Fibroblast of skin of abdomen (primary cell): ENCODE measurements at regions not wholly inside any gene's neighbourhood (a gene's known extent, or its start where the extent isn't known, plus 50 kb on each side); places are given as distances from the start of the nearest gene placed in this dataset.
A peak's percentile ranks its signal among the peaks of the same experiment; 100 is the strongest.

ENCODE experiments used
- DNase-seq: peaks from one replicate; pipeline ENCODE4 v3.0.0-alpha.2; 2013

DNA sequence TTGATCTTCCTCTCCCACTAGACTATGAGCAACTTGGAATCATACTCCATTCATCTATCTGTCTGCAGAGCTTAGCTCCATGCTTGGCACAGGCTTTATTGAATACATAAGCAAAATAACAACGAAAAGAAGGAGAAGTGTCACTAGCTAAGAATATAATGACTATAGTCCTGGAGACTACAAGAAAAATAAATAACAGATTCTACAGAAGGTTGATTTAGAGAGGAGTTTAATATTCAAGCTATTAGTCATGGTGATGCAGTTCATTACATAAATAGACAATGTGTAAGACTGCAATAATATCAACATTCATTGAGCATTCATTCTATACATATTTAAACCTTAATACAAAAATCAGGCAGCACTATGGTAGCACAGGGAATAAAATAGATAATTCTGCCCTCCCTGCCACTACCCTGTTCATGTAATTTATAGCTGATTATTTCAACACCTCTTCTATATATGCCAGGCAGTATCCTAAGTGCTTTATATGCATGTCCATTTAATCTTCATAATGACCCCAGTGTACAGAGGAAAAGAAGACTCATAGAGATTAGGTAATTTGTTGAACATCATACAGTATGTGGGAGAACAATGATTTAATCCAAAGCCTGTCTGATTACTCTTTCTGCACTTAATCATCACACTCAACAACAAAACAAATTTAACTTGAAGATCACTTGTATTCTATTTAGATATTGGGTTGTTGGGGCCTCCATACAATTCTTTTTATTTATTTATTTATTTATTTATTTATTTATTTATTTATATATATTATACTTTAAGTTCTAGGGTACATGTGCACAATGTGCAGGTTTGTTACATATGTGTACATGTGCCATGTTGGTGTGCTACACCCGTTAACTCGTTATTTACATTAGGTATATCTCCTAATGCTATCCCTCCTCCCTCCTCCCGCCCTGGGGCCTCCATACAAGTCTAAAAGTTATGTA, 165.3 kb downstream of the RNF152 start:
- peak; percentile 58 for DNase-seq

GRCh38 chr18:61724532-61724931, 168.3 kb downstream of the RNF152 start:
- DNase-seq: no peak

- DNase-seq: no peak
Measured at GRCh38 chr18:61722247-61722646, 170.6 kb downstream of the RNF152 start.

DNA sequence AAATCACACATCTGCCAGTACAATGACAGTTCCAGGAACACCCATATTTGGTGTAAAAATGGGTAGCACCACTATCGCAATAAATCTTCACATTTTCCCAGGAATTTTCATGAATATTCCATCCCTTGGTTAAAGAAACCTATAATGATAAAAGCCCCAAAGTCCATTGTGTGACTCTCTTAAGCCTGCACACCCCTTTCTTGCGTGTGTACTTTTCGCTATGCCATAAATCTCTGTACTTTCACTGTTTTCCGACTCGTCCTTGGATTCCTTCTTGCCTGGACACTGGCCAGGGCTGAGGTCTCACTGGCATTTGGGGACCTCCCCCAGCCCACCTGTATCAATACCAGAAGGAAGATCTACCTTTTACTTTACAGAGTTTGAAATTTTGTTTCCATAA, 172.3 kb downstream of the RNF152 start:
- no peak for DNase-seq

GRCh38 chr18:61719671-61720070, 173.1 kb downstream of the RNF152 start:
- no peak for DNase-seq

DNA sequence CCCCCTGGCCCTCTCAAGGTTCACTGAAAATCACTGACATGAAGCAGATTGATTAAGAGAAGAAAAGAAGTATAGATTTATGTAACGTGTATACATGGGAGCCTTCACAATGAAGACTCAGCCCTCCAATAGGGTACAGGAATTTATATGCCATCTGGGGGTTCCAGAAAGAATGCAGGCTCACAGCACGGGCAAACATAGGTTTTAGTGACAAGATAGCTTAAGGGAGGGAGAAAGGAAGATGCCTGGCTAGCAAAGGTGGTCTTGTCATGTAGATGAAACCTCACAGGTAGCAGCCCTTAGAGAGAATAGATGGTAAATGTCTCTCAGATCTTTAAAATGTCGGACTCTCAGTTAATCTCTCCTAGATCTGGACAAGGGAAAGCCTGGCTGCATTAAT, 173.9 kb downstream of the RNF152 start:
- no peak for DNase-seq

DNA sequence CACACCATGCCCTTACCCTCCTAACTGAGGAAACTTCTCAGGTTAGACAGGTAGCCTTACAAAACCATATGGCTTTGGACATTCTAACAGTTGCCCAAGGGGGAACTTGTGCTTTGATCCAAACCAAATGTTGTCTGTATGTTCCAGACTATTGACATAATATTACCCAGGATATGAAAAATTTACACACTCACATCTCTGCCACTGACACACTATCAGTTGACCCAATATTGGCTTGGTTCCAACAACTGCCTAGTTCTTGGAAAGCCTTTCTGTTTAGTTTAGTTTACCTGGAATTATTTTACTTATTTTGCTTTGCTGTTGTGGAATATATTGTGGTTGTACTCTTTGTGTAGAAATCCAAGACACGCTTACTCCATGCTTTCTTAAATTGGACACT, 178.4 kb downstream of the RNF152 start:
- no peak for DNase-seq

DNA sequence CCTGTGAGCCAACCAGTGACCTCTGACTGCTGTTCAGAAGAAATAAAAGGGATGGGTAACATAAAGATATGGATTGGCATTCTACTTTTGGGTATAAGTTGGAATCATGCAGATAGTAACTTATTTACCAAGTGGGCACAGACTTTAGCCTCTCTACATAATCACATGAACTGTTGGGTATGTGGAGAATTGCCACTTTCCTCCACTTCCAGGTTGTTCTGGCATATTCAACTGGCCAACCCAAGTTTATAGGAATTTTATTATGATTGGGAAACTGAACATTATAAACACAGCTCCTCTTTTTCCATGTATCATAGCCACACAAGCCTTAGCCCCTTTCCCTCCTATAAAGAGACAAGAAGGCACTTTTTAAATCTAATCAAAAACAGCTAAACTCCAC, 179.3 kb downstream of the RNF152 start:
- DNase-seq: no peak

DNA sequence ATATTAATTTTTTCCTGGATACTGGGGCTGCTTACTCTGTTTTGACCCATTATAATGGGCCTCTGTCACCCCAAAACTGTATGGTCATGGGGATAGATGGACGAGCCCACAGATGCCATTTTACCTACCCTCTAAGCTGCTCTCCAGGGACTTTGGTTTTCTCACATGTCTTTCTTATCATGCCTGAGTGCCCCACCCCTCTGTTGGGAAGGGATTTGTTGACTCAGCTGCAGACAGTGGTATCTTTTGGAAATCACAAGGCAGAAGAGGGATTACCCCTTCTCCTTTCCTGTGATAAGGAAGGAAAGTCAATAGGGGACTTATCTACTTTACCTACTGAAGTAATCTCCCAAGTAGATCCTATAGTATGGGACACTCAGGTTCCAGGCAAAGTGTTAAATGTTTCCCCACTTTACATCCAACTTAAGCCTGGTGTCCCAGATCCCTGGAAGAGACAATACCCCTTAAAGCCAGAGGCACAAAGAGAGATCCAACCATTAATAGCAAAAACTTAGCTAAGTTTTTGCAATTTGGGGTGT, 182.7 kb downstream of the RNF152 start:
- no peak for DNase-seq

DNA sequence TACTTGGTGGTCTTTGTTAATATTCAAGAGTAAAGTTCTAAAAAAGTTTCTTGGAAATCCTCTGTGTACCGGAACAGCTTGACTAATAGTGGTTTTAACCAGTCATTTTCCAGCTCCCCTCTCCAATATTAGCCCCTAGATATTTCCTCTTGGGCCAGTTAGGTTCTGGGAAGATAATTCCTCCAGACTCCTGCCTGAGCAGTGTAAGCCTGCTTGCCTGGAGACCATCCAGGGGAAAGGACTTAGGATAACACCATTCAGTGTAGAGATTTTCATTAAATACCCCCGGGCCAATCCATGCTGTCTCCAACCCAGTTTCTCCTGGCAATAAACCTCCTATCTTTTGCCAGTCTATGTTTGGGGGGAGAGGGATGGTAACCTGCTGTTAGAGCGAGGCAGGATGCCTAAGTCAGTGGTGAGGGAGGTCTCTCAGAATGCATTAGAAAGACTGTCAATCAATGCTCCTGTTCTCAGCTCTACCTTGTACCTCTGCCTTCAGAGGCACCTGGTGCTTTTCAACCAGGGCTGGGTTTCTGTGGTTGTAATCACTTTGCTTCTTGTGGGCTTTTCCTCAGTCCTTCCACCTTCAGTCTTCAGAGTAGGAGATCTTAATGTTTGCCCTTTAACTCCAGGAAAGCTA, 186.4 kb downstream of the RNF152 start:
- DNase-seq: no peak

GRCh38 chr18:61703508-61703907, 189.3 kb downstream of the RNF152 start:
- DNase-seq: peak; percentile 47

DNA sequence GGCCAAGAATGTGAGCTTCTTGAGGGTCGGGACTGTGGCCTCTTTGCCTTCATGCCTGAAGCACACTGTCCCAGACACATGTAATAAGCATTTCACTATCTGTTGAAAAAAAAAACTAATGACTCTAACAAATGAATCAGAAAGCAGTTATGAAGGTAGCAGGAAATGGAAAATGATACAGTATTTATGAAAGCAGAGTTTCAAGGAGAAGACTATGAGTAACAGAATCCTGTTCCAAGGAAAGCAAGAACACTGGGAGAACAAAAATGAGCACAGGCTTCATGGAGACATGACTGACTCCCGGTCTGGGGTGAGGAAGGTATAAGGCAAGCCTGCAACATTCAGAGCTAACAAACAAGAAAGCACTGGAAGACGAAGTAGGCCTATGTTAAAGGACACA, 190.8 kb downstream of the RNF152 start:
- DNase-seq: peak; percentile 66

DNA sequence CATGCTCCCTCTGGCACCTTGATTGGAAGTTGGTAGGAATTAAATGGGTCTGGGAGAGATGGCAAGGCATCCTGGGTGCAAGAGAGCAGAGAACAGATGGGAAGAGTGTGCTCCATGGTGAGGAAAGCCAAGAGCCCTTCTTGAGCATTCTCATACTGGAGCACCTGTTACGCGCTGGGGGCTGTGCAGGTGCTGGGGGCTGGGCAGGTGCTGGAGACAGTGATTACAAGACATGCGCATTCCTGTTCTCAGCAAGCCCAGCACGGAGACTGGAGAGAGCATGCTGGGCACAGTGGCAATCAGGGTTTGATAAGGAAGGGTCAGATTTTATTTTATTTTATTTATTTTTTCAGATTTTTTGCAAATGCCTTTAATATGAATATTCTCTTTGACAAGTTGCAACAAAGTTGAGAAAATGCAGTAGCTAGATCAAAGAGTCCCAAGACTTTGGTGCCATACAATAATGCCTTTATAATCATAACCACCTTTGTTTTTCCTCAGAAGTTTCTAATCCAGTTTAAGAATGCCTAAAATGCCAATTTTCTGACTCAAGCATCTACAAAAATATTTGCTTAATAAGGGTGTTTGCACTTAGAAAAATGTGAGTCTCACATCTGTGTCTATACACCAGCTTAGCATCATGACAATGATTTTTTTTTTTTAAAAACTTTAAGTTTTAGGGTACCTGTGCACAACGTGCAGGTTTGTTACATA, 193.3 kb downstream of the RNF152 start:
- DNase-seq: peak; percentile 37

DNA sequence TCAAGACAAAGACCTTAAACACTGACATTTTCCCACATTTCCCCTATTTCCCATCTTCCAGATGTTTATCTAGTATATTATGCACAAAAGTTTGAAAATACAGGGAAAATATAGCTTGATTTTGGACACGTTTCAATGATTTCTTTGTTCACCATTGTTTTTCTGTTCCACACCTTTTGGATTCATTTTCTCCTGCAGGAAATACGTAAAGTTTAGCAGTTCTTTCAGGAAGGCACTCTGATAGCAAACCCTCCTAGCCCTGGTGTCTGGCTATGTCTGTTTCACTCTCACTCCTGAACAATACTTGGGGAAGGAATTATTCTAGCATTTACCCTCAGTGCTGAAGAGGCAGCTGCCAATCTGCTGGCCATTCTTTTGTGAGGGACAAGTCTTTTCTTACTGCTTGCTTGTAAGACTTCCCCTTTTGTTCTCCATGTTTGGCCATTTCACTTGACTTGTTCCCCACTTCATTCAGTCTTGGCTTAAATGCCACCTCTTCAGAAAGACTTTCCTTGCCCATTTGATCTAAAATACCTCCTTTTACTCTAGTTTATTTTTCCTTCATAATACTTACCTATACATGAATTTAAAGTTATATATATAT, 195.4 kb downstream of the RNF152 start:
- no peak for DNase-seq

DNA sequence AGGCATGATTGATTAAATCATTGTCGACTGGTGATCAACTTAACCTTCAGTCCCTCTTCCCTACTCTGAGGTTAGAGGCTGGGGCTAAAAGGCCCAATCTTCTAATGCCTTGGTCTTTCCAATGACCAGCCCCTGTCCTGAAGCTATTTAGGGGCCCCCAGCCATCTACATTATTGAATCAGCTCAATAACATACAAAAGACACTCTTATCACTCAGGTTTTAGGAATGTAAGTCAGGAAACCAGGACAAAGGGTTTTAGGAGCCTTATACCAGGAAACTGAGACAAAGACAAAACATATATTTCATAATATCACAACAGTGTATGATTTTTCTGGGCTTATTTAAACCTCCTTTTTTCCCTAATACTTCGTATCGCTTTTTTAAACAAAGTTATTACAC, 198.6 kb downstream of the RNF152 start:
- DNase-seq: peak; percentile 9

- no peak for DNase-seq
Measured at GRCh38 chr18:61690418-61691138, 202.2 kb downstream of the RNF152 start.

GRCh38 chr18:61687317-61687716, 205.5 kb downstream of the RNF152 start:
- DNase-seq: no peak

DNA sequence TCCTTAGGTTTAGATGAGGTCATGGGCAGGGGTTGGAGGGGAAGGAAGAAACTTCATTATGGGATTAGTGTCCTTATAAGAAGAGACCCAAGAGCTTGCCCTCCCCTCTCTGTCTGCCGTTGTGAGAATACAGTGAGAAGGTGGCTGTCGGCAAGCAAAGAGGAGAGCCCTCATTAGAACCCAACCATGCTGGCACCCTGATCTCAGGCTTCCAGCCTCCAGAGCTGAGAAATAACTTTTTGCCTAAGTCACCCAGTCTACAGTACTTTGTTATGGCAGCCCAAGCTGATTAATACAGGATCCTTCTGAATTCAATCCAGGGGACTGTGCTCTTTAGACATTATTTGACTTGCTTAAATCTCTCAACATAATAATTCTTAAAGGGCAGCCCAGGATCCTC, 209.0 kb downstream of the RNF152 start:
- no peak for DNase-seq

DNA sequence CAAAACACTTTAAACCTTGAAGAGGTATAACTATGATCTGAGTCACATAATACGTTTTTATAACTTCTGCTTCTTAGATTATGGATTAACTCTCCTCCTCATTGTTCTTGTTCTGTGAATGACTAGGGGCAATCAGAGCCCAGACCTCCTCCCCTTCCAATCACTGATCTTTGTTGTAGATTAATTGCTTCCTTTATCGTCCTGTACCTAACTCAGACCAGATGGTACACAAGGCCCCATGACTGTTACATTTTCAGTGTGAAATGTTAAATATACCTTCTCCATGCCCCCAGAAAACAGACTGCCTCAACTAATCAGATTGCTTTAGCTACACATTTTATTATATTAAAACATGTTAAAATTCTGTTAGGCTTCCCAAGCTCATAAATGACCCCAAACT, 211.7 kb downstream of the RNF152 start:
- DNase-seq: no peak

- DNase-seq: no peak
Measured at GRCh38 chr18:61679836-61680235, 213.0 kb downstream of the RNF152 start.

- no peak for DNase-seq
Measured at GRCh38 chr18:61677435-61677970, 215.3 kb downstream of the RNF152 start.
